Right atrium auricular region (tissue), 2 donors: ENCODE measurements at regions not wholly inside any gene's neighbourhood (a gene's known extent, or its start where the extent isn't known, plus 50 kb on each side); places are given as distances from the start of the nearest gene placed in this dataset.

Source experiments
- DNase-seq: peaks from one replicate; pipeline ENCODE4 v3.0.0-alpha.2; 2019; ENCODE audit warnings: low spot score
- H3K27ac ChIP-seq, 2 donors: fragments of 200-600 bp; sonication (generic); 1 replicate in 1 of 2; 2 replicates in 1 of 2; pipeline ENCODE4 v1.5.1; 2016 to 2019
- H3K27me3 ChIP-seq, 2 donors: fragments of 200-600 bp; sonication (generic); one replicate each; pipeline versions ENCODE4 v1.5.1 to v1.6.0; 2017 to 2019
- H3K36me3 ChIP-seq: fragments of 200-600 bp; sonication (generic); one replicate; pipeline ENCODE4 v1.5.1; 2016
- H3K4me1 ChIP-seq, 2 donors: fragments of 200-600 bp; sonication (generic); one replicate each; pipeline versions ENCODE4 v1.5.1 to v1.6.0; 2017 to 2019
- H3K4me3 ChIP-seq, 2 donors: fragments of 200-600 bp; sonication (generic); 1 replicate in 1 of 2; 2 replicates in 1 of 2; pipeline ENCODE4 v1.5.1; 2017 to 2019; ENCODE audit warnings: mild to moderate bottlenecking in 1 of 2, moderate library complexity in 1 of 2
- H3K9me3 ChIP-seq, 2 donors: fragments of 200-600 bp; sonication (generic); one replicate each; pipeline ENCODE4 v1.5.1; 2019
- CTCF ChIP-seq, 2 donors: fragments of 200-600 bp; sonication (generic); IDR thresholded peaks; one replicate each; pipeline ENCODE4 v1.5.1; 2019; ENCODE audit warnings: antibody characterized with exemption in 2 of 2

GRCh38 chr6:85127696-85128243 is 322.1 kb upstream of the NT5E start:
- H3K36me3 ChIP-seq = no peaks in the 10 kb centered on the region
- no peaks in the 10 kb centered on the region for H3K9me3 ChIP-seq
- H3K27me3 ChIP-seq = no peaks in the 10 kb centered on the region
- TF ChIP-seq CTCF (IDR thresholded peaks at IDR 0.05) = no peak
- no peak overlapping the region for H3K27ac ChIP-seq
- DNase-seq = no peak
- H3K4me1 ChIP-seq = no peaks in the 10 kb centered on the region
- no peak overlapping the region for H3K4me3 ChIP-seq

- no peak for DNase-seq
- Histone ChIP-seq H3K9me3 (no peaks in the 10 kb centered on the region), H3K36me3 (no peaks in the 10 kb centered on the region), H3K4me3 (no peak overlapping the region), H3K4me1 (no peaks in the 10 kb centered on the region), H3K27ac (no peak overlapping the region), H3K27me3 (no peaks in the 10 kb centered on the region)
- TF ChIP-seq CTCF (IDR thresholded peaks at IDR 0.05) = peak in 1 of 2 donors; percentile 1
Measured at GRCh38 chr6:85127168-85127498, 322.8 kb upstream of the NT5E start.

- Histone ChIP-seq H3K4me3 (no peak overlapping the region), H3K36me3 (no peaks in the 10 kb centered on the region), H3K27ac (no peak overlapping the region), H3K27me3 (no peaks in the 10 kb centered on the region), H3K4me1 (no peaks in the 10 kb centered on the region), H3K9me3 (no peaks in the 10 kb centered on the region)
- TF ChIP-seq CTCF (IDR thresholded peaks at IDR 0.05) = peak in 1 of 2 donors; percentile 52
- peak; percentile 63 for DNase-seq
Measured at GRCh38 chr6:85126485-85127167, 323.3 kb upstream of the NT5E start.

DNA sequence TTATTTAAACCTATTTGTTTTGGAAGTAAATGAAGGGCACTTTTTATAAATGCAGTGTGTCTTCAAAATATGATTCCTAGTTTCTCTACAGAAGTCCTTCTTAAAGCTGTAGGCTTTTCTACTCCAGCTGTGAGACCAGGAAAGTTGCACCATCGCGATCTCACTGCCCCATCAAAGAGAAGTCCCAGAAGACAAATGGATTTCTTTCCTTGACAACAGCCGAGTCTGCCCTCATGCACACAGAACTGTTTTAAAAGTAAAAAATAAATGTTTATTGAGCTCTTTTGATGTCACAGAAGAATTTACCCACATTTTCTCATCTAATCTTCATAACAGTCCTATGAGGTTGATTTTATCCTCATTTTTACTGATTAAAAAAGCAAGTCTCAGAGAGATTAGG is 324.4 kb upstream of the NT5E start:
- TF ChIP-seq CTCF (IDR thresholded peaks at IDR 0.05) = no peak
- no peaks in the 10 kb centered on the region for H3K4me1 ChIP-seq
- DNase-seq = no peak
- no peak overlapping the region for H3K4me3 ChIP-seq
- no peaks in the 10 kb centered on the region for H3K9me3 ChIP-seq
- H3K36me3 ChIP-seq = no peaks in the 10 kb centered on the region
- H3K27me3 ChIP-seq = no peaks in the 10 kb centered on the region
- no peak overlapping the region for H3K27ac ChIP-seq

GRCh38 chr6:85124472-85125354 is 325.2 kb upstream of the NT5E start:
- H3K27me3 ChIP-seq = no peaks in the 10 kb centered on the region
- no peak for TF ChIP-seq CTCF (IDR thresholded peaks at IDR 0.05)
- no peaks in the 10 kb centered on the region for H3K4me1 ChIP-seq
- no peak overlapping the region for H3K27ac ChIP-seq
- DNase-seq = no peak
- no peaks in the 10 kb centered on the region for H3K36me3 ChIP-seq
- H3K4me3 ChIP-seq = no peak overlapping the region
- H3K9me3 ChIP-seq = no peaks in the 10 kb centered on the region
